Activated CD4-positive, alpha-beta T cell treated with anti-CD3 and anti-CD28 coated beads, Interleukin-2, Interleukin-6, amounts not matched to agents 100 ng/mL and 50 ng/mL, durations not matched to agents 16 hours and 8 hours (primary cell): ENCODE measurements at regions not wholly inside any gene's neighbourhood (a gene's known extent, or its start where the extent isn't known, plus 50 kb on each side); places are given as distances from the start of the nearest gene placed in this dataset.

Source experiments
- DNase-seq: peaks from one replicate; pipeline ENCODE4 v3.0.0-alpha.2; 2020

GRCh38 chrX:143800150-143800549 is 79.6 kb upstream of the SPANXN2 start:
- DNase-seq = no peak

GRCh38 chrX:143788265-143788664 is 67.7 kb upstream of the SPANXN2 start:
- peak; percentile 2 for DNase-seq

DNA sequence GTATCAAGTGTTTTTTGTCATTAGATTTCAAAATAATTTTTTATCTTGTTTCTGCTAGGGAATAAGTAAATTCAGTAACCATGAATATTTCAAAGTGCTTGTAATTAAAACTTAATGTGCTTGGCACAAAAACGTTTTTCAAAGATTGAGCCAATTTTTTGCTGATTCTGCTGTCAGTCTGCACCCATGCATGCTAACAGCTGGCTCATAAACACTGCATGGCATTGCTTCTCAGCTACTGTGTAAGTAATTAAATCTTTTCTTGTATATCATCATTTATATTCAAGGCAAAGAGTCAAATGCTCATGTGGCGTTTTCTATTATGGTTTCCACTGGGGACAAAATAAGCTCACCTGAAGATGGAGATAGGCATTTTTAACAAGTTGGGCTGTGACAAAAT is 66.8 kb upstream of the SPANXN2 start:
- no peak for DNase-seq

GRCh38 chrX:143781103-143781502 is 60.6 kb upstream of the SPANXN2 start:
- DNase-seq = no peak
